GM12878 (cell line): ENCODE measurements at regions not wholly inside any gene's neighbourhood (a gene's known extent, or its start where the extent isn't known, plus 50 kb on each side); places are given as distances from the start of the nearest gene placed in this dataset.

Experiments used
- ATAC-seq: fragments of 200-7000 bp; cut with Tn5 transposase; 3 replicates; pipeline ENCODE4 v1.9.1; 2020; ENCODE audit warnings: mild to moderate bottlenecking, moderate library complexity
- BruUV-seq: library from RNA; stranded (reverse); fragments of 400-500 nt; replicated peaks from 2 replicates; lab custom pipeline; 2021; lab: Mats Ljungman, UMichigan
- CTCF ChIA-PET: fragments of 300-600 bp; sonication (Branson Sonifier 250); formaldehyde crosslinking; extraction: SDS; loops from one replicate; lab custom pipeline; 2021; ENCODE audit warnings: inconsistent platforms; lab: Yijun Ruan, JAX
- POLR2A ChIA-PET: fragments of 350-600 bp; formaldehyde crosslinking; extraction: SDS; loops from one replicate; lab custom pipeline; 2021; ENCODE audit warnings: inconsistent platforms; lab: Charles Lee
- RAD21 ChIA-PET: fragments of 300-600 bp; sonication (Branson Sonifier 250); formaldehyde crosslinking; loops from one replicate; lab custom pipeline; 2023; ENCODE audit warnings: antibody characterized with exemption; ENCODE audit not compliant: unreplicated experiment; lab: Charles Lee
- SMC1A ChIA-PET: fragments of 300-600 bp; sonication (Branson Sonifier 250); formaldehyde crosslinking; loops from one replicate; lab custom pipeline; 2023; ENCODE audit not compliant: unreplicated experiment, uncharacterized antibody; lab: Charles Lee
- DNase-seq: peaks from one replicate; pipeline ENCODE4 v3.0.0-alpha.2; 2011; ENCODE audit warnings: low read depth, low spot score
- FAIRE-seq: peaks from 3 replicates; lab custom pipeline; 2011; peaks lifted over from hg19 to GRCh38; lab: Jason Lieb, UNC
- H2AFZ ChIP-seq: 2 replicates; pipeline ENCODE4 v1.6.0; 2011; ENCODE audit warnings: low read depth, low read length, control low read depth; ENCODE audit not compliant: control insufficient read depth
- H3K27ac ChIP-seq: 2 replicates; pipeline ENCODE4 v1.5.1; 2011; ENCODE audit warnings: control low read depth; ENCODE audit not compliant: control insufficient read depth, insufficient read depth
- H3K27me3 ChIP-seq, 2 experiments: replicated peaks in 1 of 2; 2 replicates each; pipeline versions ENCODE4 v1.6.0 to v1.6.1; 2011; ENCODE audit warnings: low read length in 1 of 2; ENCODE audit not compliant: control insufficient read depth in 2 of 2, insufficient read depth in 2 of 2
- H3K36me3 ChIP-seq, 2 experiments: 2 replicates each; pipeline ENCODE4 v1.5.1; 2011; ENCODE audit warnings: low read length in 1 of 2; ENCODE audit not compliant: control insufficient read depth in 2 of 2, insufficient read depth in 2 of 2
- H3K4me1 ChIP-seq: 2 replicates; pipeline ENCODE4 v1.6.1; 2011; ENCODE audit warnings: mild to moderate bottlenecking, low read length, moderate library complexity, mixed read lengths; ENCODE audit not compliant: control insufficient read depth, insufficient read depth
- H3K4me2 ChIP-seq: 2 replicates; pipeline ENCODE4 v1.6.0; 2011; ENCODE audit warnings: control low read depth; ENCODE audit not compliant: control insufficient read depth, insufficient read depth
- H3K4me3 ChIP-seq: fragments of 200-600 bp; sonication (generic); 2 replicates; pipeline ENCODE4 v1.5.1; 2016
- H3K79me2 ChIP-seq: 2 replicates; pipeline ENCODE4 v1.6.0; 2011; ENCODE audit warnings: low read length; ENCODE audit not compliant: control insufficient read depth, insufficient read depth
- H3K9ac ChIP-seq: 2 replicates; pipeline ENCODE4 v1.8.0; 2011; ENCODE audit warnings: low read length, control low read depth, mixed read lengths; ENCODE audit not compliant: control insufficient read depth, insufficient read depth
- H3K9me3 ChIP-seq: replicated peaks from 3 replicates; pipeline ENCODE4 v1.5.1; 2011; ENCODE audit warnings: mild to moderate bottlenecking, low read length; ENCODE audit not compliant: control insufficient read depth, insufficient read depth
- H4K20me1 ChIP-seq: 2 replicates; pipeline ENCODE4 v1.6.0; 2011; ENCODE audit not compliant: control insufficient read depth, insufficient read depth
- BACH1 ChIP-seq: fragments of 450-650 bp; IDR thresholded peaks from 2 replicates; pipeline ENCODE4 v1.6.1; 2017; ENCODE audit warnings: mild to moderate bottlenecking, borderline replicate concordance
- BCL3 ChIP-seq: IDR thresholded peaks from 2 replicates; pipeline ENCODE4 v1.6.1; 2011; ENCODE audit warnings: borderline replicate concordance, low read depth, mild to moderate bottlenecking, moderate library complexity, low read length; ENCODE audit not compliant: insufficient read depth, poor library complexity, severe bottlenecking
- BHLHE40 ChIP-seq, 2 experiments: fragments of 450-650 bp in 1 of 2; IDR thresholded peaks; 2 replicates each; pipeline ENCODE4 v1.6.1; 2011 to 2017; ENCODE audit warnings: low read depth in 2 of 2, borderline replicate concordance in 1 of 2, improper control_type of control experiment in 1 of 2, low read length in 1 of 2, mild to moderate bottlenecking in 1 of 2
- CREB1 ChIP-seq: IDR thresholded peaks from 2 replicates; pipeline ENCODE4 v1.6.1; 2012; ENCODE audit warnings: low read depth, mild to moderate bottlenecking, inconsistent platforms
- E2F4 ChIP-seq: IDR thresholded peaks from 2 replicates; pipeline ENCODE4 v1.6.1; 2012; ENCODE audit warnings: low read depth, low read length, improper control_type of control experiment
- E4F1 ChIP-seq: fragments of 450-650 bp; IDR thresholded peaks from 2 replicates; pipeline ENCODE4 v1.6.1; 2018; ENCODE audit warnings: borderline replicate concordance, mild to moderate bottlenecking; ENCODE audit not compliant: partially characterized antibody
- HDAC2 ChIP-seq: fragments of 200-600 bp; sonication (generic); IDR thresholded peaks from 2 replicates; pipeline ENCODE4 v1.6.1; 2017
- IRF4 ChIP-seq: IDR thresholded peaks from 2 replicates; pipeline ENCODE4 v1.6.1; 2011; ENCODE audit warnings: low read depth, low read length
- NFIC ChIP-seq: IDR thresholded peaks from 2 replicates; pipeline ENCODE4 v1.6.1; 2012; ENCODE audit warnings: low read depth, mild to moderate bottlenecking, inconsistent platforms, low read length, moderate library complexity
- PKNOX1 ChIP-seq: fragments of 450-650 bp; IDR thresholded peaks from 2 replicates; pipeline ENCODE4 v1.6.1; 2016; ENCODE audit warnings: mild to moderate bottlenecking
- RELA ChIP-seq: fragments of 450-650 bp; IDR thresholded peaks from 2 replicates; pipeline ENCODE4 v1.8.0; 2014; ENCODE audit warnings: borderline replicate concordance; ENCODE audit not compliant: partially characterized antibody
- TCF12 ChIP-seq: IDR thresholded peaks from 2 replicates; pipeline ENCODE4 v1.6.1; 2011; ENCODE audit warnings: low read depth, mild to moderate bottlenecking, low read length
- WRNIP1 ChIP-seq: IDR thresholded peaks from 2 replicates; pipeline ENCODE4 v1.6.1; 2011; ENCODE audit warnings: low read depth, low read length, improper control_type of control experiment, borderline replicate concordance
- WGBS: methylation state at CpG from one replicate; pipeline ENCODE4 v1.1.6; 2016; ENCODE audit warnings: low lambda C conversion rate; ENCODE audit not compliant: insufficient replicate concordance, insufficient coverage; ENCODE audit errors: missing lambda C conversion rate; 5-methylcytosine and 5-hydroxymethylcytosine counted together
- in situ Hi-C: fragments of 300-500 bp; cut with MboI; formaldehyde crosslinking; loops from 9 replicates; pipeline ENCODE4 v1.14.3; 2018; ENCODE audit warnings: mixed read lengths
- intact Hi-C: fragments of 100-400 bp; cut with micrococcal nuclease; formaldehyde crosslinking; loops from one replicate; pipeline ENCODE4 v1.14.2; 2022; ENCODE audit not compliant: unreplicated experiment

- in situ Hi-C loops, result no loop called here
- POLR2A ChIA-PET, result no interaction called here
- Histone ChIP-seq H3K9ac (no peak overlapping the region), H3K9me3 (no peaks in the 10 kb centered on the region), H3K27me3 (no peaks in the 10 kb centered on the region), H3K27ac (no peak overlapping the region), H3K79me2 (no peaks in the 10 kb centered on the region), H3K4me2 (no peak overlapping the region), H4K20me1 (no peaks in the 10 kb centered on the region), H3K36me3 (no peaks in the 10 kb centered on the region), H2AFZ (no peak overlapping the region), H3K4me1 (no peaks in the 10 kb centered on the region), H3K4me3 (no peak overlapping the region)
- FAIRE-seq, result no peak
- SMC1A ChIA-PET, result no interaction called here
- CTCF ChIA-PET, result interaction anchor here (1.1 kb wide), 1 partner anchor 205 kb away, joined by 4 read pairs; no protein-coding TSS in a partner anchor
- ATAC-seq, result no peak
- no peak for DNase-seq
- RAD21 ChIA-PET, result no interaction called here
- intact Hi-C loops, result no loop called here
- BruUV-seq, result no TSS peak
- no peak for TF ChIP-seq PKNOX1
- no peak for TF ChIP-seq NFIC
These were observed 253.3 kb downstream of the CENPC start for GRCh38 chr4:67292045-67292444.

- CTCF ChIA-PET, result interaction anchor here (1.1 kb wide), 1 partner anchor 204 kb away, joined by 4 read pairs; no protein-coding TSS in a partner anchor
- SMC1A ChIA-PET, result no interaction called here
- H4K20me1 ChIP-seq, result no peaks in the 10 kb centered on the region
- RAD21 ChIA-PET, result no interaction called here
- H3K9ac ChIP-seq, result no peak overlapping the region
- no peak overlapping the region for H3K27ac ChIP-seq
- H3K79me2 ChIP-seq, result no peaks in the 10 kb centered on the region
- H3K9me3 ChIP-seq, result no peaks in the 10 kb centered on the region
- H3K4me3 ChIP-seq, result no peak overlapping the region
- 10% methylated on average over 4 of the region's 4 CpGs for WGBS
- no peak overlapping the region for H3K4me2 ChIP-seq
- no peaks in the 10 kb centered on the region for H3K36me3 ChIP-seq
- H3K27me3 ChIP-seq, result no peaks in the 10 kb centered on the region
- ATAC-seq (no peak), DNase-seq (no peak), FAIRE-seq (no peak)
- BruUV-seq, result no TSS peak
- H2AFZ ChIP-seq, result no peak overlapping the region
- POLR2A ChIA-PET, result no interaction called here
- intact Hi-C loops, result no loop called here
- in situ Hi-C loops, result no loop called here
- H3K4me1 ChIP-seq, result no peaks in the 10 kb centered on the region
- no peak for TF ChIP-seq BHLHE40 (IDR thresholded peaks at IDR 0.05; ENCODE audit: borderline replicate concordance in 1 of 2, low read depth in 2 of 2, low read length in 1 of 2)
- no peak for TF ChIP-seq BACH1
- TF ChIP-seq RELA, result no peak
- TF ChIP-seq BCL3, result no peak
- no peak for TF ChIP-seq HDAC2
- no peak for TF ChIP-seq CREB1
- TF ChIP-seq WRNIP1, result no peak
- no peak for TF ChIP-seq E2F4
- no peak for TF ChIP-seq TCF12
- TF ChIP-seq IRF4, result no peak
- TF ChIP-seq E4F1, result no peak
These were observed 253.7 kb downstream of the CENPC start for GRCh38 chr4:67291644-67292043.
